Fibroblast of lung (primary cell): ENCODE measurements at regions not wholly inside any gene's neighbourhood (a gene's known extent, or its start where the extent isn't known, plus 50 kb on each side); places are given as distances from the start of the nearest gene placed in this dataset.

Experiments
- DNase-seq, 2 donors: peaks; one replicate each; pipeline versions ENCODE4 v3.0.0 to v3.0.0-alpha.2; 2010; ENCODE audit warnings: low read depth in 2 of 2
- H2AFZ ChIP-seq: 2 replicates; pipeline ENCODE4 v1.5.1; 2012; ENCODE audit warnings: low read length, control low read depth, inconsistent platforms
- H3K27ac ChIP-seq: 2 replicates; pipeline ENCODE4 v1.5.1; 2011; ENCODE audit warnings: low read length, control low read depth; ENCODE audit not compliant: insufficient read depth
- H3K27me3 ChIP-seq: 2 replicates; pipeline ENCODE4 v1.5.1; 2011; ENCODE audit warnings: mild to moderate bottlenecking, low read length; ENCODE audit not compliant: control insufficient read depth, insufficient read depth
- H3K36me3 ChIP-seq: 2 replicates; pipeline ENCODE4 v1.5.1; 2011; ENCODE audit warnings: low read length; ENCODE audit not compliant: control insufficient read depth, insufficient read depth
- H3K4me1 ChIP-seq: 2 replicates; pipeline ENCODE4 v1.5.1; 2011; ENCODE audit warnings: low read length; ENCODE audit not compliant: control insufficient read depth, insufficient read depth; ENCODE audit errors: extremely low read depth
- H3K4me2 ChIP-seq: 2 replicates; pipeline ENCODE4 v1.5.1; 2011; ENCODE audit warnings: low read length, control low read depth; ENCODE audit not compliant: insufficient read depth; ENCODE audit errors: extremely low read depth
- H3K4me3 ChIP-seq, 4 experiments: fragments of 200-600 bp in 1 of 4; sonication (generic) in 1 of 4; replicated peaks in 1 of 4; 2 replicates each; pipeline ENCODE4 v1.5.1; 2011 to 2016; ENCODE audit warnings: low read length in 4 of 4, low read depth in 3 of 4, mild to moderate bottlenecking in 3 of 4, control low read depth in 2 of 4, inconsistent platforms in 1 of 4, mixed read lengths in 1 of 4; ENCODE audit not compliant: insufficient read depth in 1 of 4; ENCODE audit errors: control extremely low read depth in 1 of 4
- H3K79me2 ChIP-seq: 2 replicates; pipeline ENCODE4 v1.5.1; 2012; ENCODE audit warnings: mild to moderate bottlenecking, low read length, inconsistent platforms; ENCODE audit not compliant: control insufficient read depth, insufficient read depth
- H3K9ac ChIP-seq: 2 replicates; pipeline ENCODE4 v1.5.1; 2011; ENCODE audit warnings: mild to moderate bottlenecking, low read length, control low read depth; ENCODE audit not compliant: insufficient read depth
- H3K9me3 ChIP-seq: 2 replicates; pipeline ENCODE4 v1.5.1; 2012; ENCODE audit warnings: low read depth, low read length; ENCODE audit not compliant: control insufficient read depth, insufficient read depth
- H4K20me1 ChIP-seq: 2 replicates; pipeline ENCODE4 v1.5.1; 2011; ENCODE audit warnings: low read length; ENCODE audit not compliant: control insufficient read depth, insufficient read depth; ENCODE audit errors: extremely low read depth
- EZH2 ChIP-seq: IDR thresholded peaks from 2 replicates; pipeline ENCODE4 v1.5.1; 2012; ENCODE audit warnings: low read length, control low read depth, mild to moderate bottlenecking; ENCODE audit errors: missing control alignments
- TF ChIP-seq, protein P1 (sequence below), 2 donors: IDR thresholded peaks in 1 of 2; conservative IDR thresholded peaks in 1 of 2; 1 replicate in 1 of 2; 2 replicates in 1 of 2; pipeline ENCODE4 v1.5.1; 2011 to 2012; ENCODE audit warnings: low read length in 2 of 2, control low read depth in 1 of 2, inconsistent platforms in 1 of 2, low read depth in 1 of 2, mild to moderate bottlenecking in 1 of 2

DNA sequence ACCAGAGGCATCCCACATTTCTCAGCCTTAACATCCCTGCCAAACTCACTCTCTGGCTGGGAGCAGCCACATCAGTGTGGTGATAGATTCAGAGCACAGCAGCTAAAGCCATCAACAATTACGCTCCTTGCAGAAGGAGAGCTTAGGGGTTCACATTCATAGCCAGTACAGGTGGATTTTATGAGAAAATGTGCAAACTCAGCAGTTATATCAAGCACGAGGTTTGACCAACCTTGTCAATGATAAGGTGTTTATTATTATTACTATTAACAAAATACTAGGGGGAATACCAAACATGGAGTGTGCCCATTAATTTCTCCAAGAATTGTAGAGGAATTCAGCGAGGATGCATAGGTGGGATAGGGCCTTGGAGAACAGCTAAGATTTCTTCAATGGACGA, 362.3 kb downstream of the WDR11 start:
- DNase-seq: no peak
- H3K4me2 ChIP-seq: no peak overlapping the region
- H3K36me3 ChIP-seq: no peaks in the 10 kb centered on the region
- TF ChIP-seq, protein P1, sequence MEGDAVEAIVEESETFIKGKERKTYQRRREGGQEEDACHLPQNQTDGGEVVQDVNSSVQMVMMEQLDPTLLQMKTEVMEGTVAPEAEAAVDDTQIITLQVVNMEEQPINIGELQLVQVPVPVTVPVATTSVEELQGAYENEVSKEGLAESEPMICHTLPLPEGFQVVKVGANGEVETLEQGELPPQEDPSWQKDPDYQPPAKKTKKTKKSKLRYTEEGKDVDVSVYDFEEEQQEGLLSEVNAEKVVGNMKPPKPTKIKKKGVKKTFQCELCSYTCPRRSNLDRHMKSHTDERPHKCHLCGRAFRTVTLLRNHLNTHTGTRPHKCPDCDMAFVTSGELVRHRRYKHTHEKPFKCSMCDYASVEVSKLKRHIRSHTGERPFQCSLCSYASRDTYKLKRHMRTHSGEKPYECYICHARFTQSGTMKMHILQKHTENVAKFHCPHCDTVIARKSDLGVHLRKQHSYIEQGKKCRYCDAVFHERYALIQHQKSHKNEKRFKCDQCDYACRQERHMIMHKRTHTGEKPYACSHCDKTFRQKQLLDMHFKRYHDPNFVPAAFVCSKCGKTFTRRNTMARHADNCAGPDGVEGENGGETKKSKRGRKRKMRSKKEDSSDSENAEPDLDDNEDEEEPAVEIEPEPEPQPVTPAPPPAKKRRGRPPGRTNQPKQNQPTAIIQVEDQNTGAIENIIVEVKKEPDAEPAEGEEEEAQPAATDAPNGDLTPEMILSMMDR (conservative IDR thresholded peaks at IDR 0.05 in 1 of 2, IDR thresholded peaks at IDR 0.05 in 1 of 2; ENCODE audit: low read depth in 1 of 2, low read length in 2 of 2): no peak
- TF ChIP-seq EZH2: no peak
- no peak overlapping the region for H2AFZ ChIP-seq
- no peaks in the 10 kb centered on the region for H3K79me2 ChIP-seq
- no peak overlapping the region for H3K9ac ChIP-seq
- no peaks in the 10 kb centered on the region for H3K27me3 ChIP-seq
- no peaks in the 10 kb centered on the region for H3K4me1 ChIP-seq
- no peaks in the 10 kb centered on the region for H3K9me3 ChIP-seq
- H3K27ac ChIP-seq: no peak overlapping the region
- H3K4me3 ChIP-seq: no peak overlapping the region
- no peaks in the 10 kb centered on the region for H4K20me1 ChIP-seq

DNA sequence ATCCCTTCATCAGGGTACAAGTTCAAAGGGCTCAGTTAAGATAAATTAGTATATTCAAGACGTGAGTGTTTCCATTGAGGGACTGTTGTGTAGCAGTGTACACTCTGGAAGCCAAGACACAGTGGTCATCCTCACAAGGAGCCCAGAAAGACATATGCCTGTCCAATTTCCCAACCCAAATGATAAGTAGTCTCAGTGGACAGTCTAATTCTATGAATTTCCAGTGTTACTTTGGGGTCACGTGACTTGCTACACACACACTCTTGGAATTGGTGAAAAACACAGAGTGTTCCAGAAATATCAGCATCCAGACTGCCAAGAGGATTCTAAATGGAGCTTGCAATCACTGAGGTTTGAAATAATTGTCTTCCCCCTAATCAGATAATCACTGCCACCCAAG, 365.1 kb downstream of the WDR11 start:
- Histone ChIP-seq H3K27ac (no peak overlapping the region), H3K79me2 (no peaks in the 10 kb centered on the region), H4K20me1 (no peaks in the 10 kb centered on the region), H3K4me2 (no peak overlapping the region), H3K36me3 (no peaks in the 10 kb centered on the region), H3K27me3 (no peaks in the 10 kb centered on the region), H2AFZ (no peak overlapping the region), H3K9me3 (no peaks in the 10 kb centered on the region), H3K4me3 (no peak overlapping the region), H3K4me1 (no peaks in the 10 kb centered on the region), H3K9ac (no peak overlapping the region)
- TF ChIP-seq EZH2: no peak
- TF ChIP-seq, protein P1 (conservative IDR thresholded peaks at IDR 0.05 in 1 of 2, IDR thresholded peaks at IDR 0.05 in 1 of 2; ENCODE audit: low read depth in 1 of 2, low read length in 2 of 2): no peak
- no peak for DNase-seq

DNA sequence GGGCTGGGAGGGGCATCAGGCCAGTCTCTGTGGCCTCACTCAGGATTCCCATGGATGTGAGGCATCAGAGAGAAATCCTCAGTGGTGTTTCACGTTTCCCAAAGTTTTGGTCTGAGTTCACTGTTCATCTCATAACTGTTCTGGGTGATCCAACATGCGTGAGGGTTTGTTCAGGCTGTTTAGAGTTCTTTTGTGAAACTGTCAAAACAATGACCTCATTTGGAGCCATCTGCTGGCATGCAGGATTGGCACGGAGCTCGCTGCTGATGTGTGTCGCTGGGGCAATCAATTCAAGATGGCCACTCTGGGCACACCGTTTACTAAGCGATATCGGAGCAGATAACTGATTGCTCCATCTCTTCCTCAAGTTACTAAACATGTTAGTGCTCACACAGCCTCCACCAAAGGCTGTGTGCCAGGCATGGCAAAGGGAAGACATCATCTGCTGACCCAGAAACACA, 365.6 kb downstream of the WDR11 start:
- no peaks in the 10 kb centered on the region for H3K36me3 ChIP-seq
- H3K9me3 ChIP-seq: no peaks in the 10 kb centered on the region
- H3K4me3 ChIP-seq: no peak overlapping the region
- DNase-seq: no peak
- no peaks in the 10 kb centered on the region for H3K79me2 ChIP-seq
- H4K20me1 ChIP-seq: no peaks in the 10 kb centered on the region
- H3K4me1 ChIP-seq: no peaks in the 10 kb centered on the region
- no peaks in the 10 kb centered on the region for H3K27me3 ChIP-seq
- no peak overlapping the region for H3K9ac ChIP-seq
- no peak overlapping the region for H3K27ac ChIP-seq
- no peak overlapping the region for H3K4me2 ChIP-seq
- no peak overlapping the region for H2AFZ ChIP-seq
- TF ChIP-seq EZH2: no peak
- TF ChIP-seq, protein P1 (conservative IDR thresholded peaks at IDR 0.05 in 1 of 2, IDR thresholded peaks at IDR 0.05 in 1 of 2; ENCODE audit: low read depth in 1 of 2, low read length in 2 of 2): no peak
